HEK293 (cell line): ENCODE measurements at regions not wholly inside any gene's neighbourhood (a gene's known extent, or its start where the extent isn't known, plus 50 kb on each side); places are given as distances from the start of the nearest gene placed in this dataset.

Source experiments
- CTCF ChIA-PET: fragments of 350-600 bp; formaldehyde crosslinking; extraction: SDS; loops from one replicate; lab custom pipeline; 2021; ENCODE audit warnings: antibody characterized with exemption; lab: Yijun Ruan, JAX
- POLR2A ChIA-PET: fragments of 300-600 bp; formaldehyde crosslinking; extraction: SDS; loops from one replicate; lab custom pipeline; 2020; ENCODE audit warnings: antibody characterized with exemption, inconsistent platforms; lab: Yijun Ruan, JAX
- H3K27ac ChIP-seq: fragments of 200-500 bp; sonication (Bioruptor generic); 2 replicates; pipeline ENCODE4 v1.5.1; 2014; ENCODE audit warnings: low read depth, low read length, control low read depth, inconsistent platforms; ENCODE audit errors: extremely low read depth
- H3K36me3 ChIP-seq, 2 experiments: fragments of 200-500 bp in 1 of 2; sonication (Bioruptor generic) in 1 of 2; 1 replicate in 1 of 2; 2 replicates in 1 of 2; pipeline ENCODE4 v1.5.1; 2014 to 2017; ENCODE audit warnings: inconsistent platforms in 2 of 2, low read length in 2 of 2; ENCODE audit not compliant: control insufficient read depth in 2 of 2, insufficient read depth in 1 of 2
- H3K4me1 ChIP-seq: fragments of 200-500 bp; sonication (Bioruptor generic); 2 replicates; pipeline ENCODE4 v1.5.1; 2014; ENCODE audit warnings: mild to moderate bottlenecking, low read length, inconsistent platforms; ENCODE audit not compliant: control insufficient read depth, insufficient read depth
- H3K4me3 ChIP-seq: 2 replicates; pipeline ENCODE4 v1.5.1; 2011; ENCODE audit warnings: low read depth, mild to moderate bottlenecking, control low read depth, low read length, moderate library complexity
- H3K9me3 ChIP-seq: fragments of 200-500 bp; sonication (Bioruptor generic); 2 replicates; pipeline ENCODE4 v1.5.1; 2014; ENCODE audit warnings: low read depth, low read length, inconsistent platforms; ENCODE audit not compliant: control insufficient read depth, insufficient read depth
- CTCF ChIP-seq: fragments of 450-650 bp; formaldehyde crosslinking; IDR thresholded peaks from 2 replicates; pipeline ENCODE4 v1.5.1; 2016; ENCODE audit warnings: missing biosample characterization, missing genetic modification characterization
- KLF10 ChIP-seq: fragments of 450-650 bp; IDR thresholded peaks from 2 replicates; pipeline ENCODE4 v1.5.1; 2018; ENCODE audit warnings: missing biosample characterization, mild to moderate bottlenecking, missing genetic modification characterization
- KLF9 ChIP-seq: fragments of 450-650 bp; formaldehyde crosslinking; IDR thresholded peaks from 2 replicates; pipeline ENCODE4 v1.5.1; 2016; ENCODE audit warnings: missing biosample characterization, missing genetic modification characterization, low read depth
- RBAK ChIP-seq: fragments of 450-650 bp; formaldehyde crosslinking; IDR thresholded peaks from 2 replicates; pipeline ENCODE4 v1.5.1; 2016; ENCODE audit warnings: missing biosample characterization, missing genetic modification characterization
- SCRT2 ChIP-seq: fragments of 450-650 bp; formaldehyde crosslinking; IDR thresholded peaks from 2 replicates; pipeline ENCODE4 v1.5.1; 2016; ENCODE audit warnings: missing biosample characterization, missing genetic modification characterization
- WT1 ChIP-seq: fragments of 450-650 bp; formaldehyde crosslinking; IDR thresholded peaks from 2 replicates; pipeline ENCODE4 v1.5.1; 2016; ENCODE audit warnings: missing biosample characterization, missing genetic modification characterization
- YY1 ChIP-seq: fragments of 450-650 bp; formaldehyde crosslinking; IDR thresholded peaks from 2 replicates; pipeline ENCODE4 v1.5.1; 2018; ENCODE audit warnings: missing biosample characterization, missing genetic modification characterization
- ZBTB10 ChIP-seq: fragments of 450-650 bp; formaldehyde crosslinking; IDR thresholded peaks from 2 replicates; pipeline ENCODE4 v1.5.1; 2016; ENCODE audit warnings: missing biosample characterization, missing genetic modification characterization
- ZBTB8A ChIP-seq: fragments of 450-650 bp; formaldehyde crosslinking; IDR thresholded peaks from 2 replicates; pipeline ENCODE4 v1.5.1; 2016; ENCODE audit warnings: missing biosample characterization, missing genetic modification characterization
- ZIC2 ChIP-seq: fragments of 450-650 bp; formaldehyde crosslinking; IDR thresholded peaks from 2 replicates; pipeline ENCODE4 v1.5.1; 2016; ENCODE audit warnings: missing biosample characterization, missing genetic modification characterization
- ZNF148 ChIP-seq: fragments of 450-650 bp; formaldehyde crosslinking; IDR thresholded peaks from 2 replicates; pipeline ENCODE4 v1.5.0; 2017; ENCODE audit warnings: missing biosample characterization, missing genetic modification characterization, borderline replicate concordance
- ZNF2 ChIP-seq: fragments of 450-650 bp; formaldehyde crosslinking; IDR thresholded peaks from 2 replicates; pipeline ENCODE4 v1.5.1; 2016; ENCODE audit warnings: missing biosample characterization, missing genetic modification characterization
- ZNF341 ChIP-seq: fragments of 450-650 bp; formaldehyde crosslinking; IDR thresholded peaks from 2 replicates; pipeline ENCODE4; 2016; ENCODE audit warnings: low read depth, missing biosample characterization, missing genetic modification characterization
- ZNF391 ChIP-seq: fragments of 450-650 bp; formaldehyde crosslinking; IDR thresholded peaks from 2 replicates; pipeline ENCODE4 v1.5.1; 2016; ENCODE audit warnings: low read depth, missing biosample characterization, missing genetic modification characterization, borderline replicate concordance
- ZNF423 ChIP-seq: fragments of 450-650 bp; formaldehyde crosslinking; IDR thresholded peaks from 2 replicates; pipeline ENCODE4 v1.5.1; 2016; ENCODE audit warnings: missing biosample characterization, missing genetic modification characterization
- ZNF529 ChIP-seq: fragments of 450-650 bp; formaldehyde crosslinking; IDR thresholded peaks from 2 replicates; pipeline ENCODE4 v1.5.1; 2017; ENCODE audit warnings: missing genetic modification characterization, missing biosample characterization; ENCODE audit not compliant: insufficient replicate concordance
- ZNF549 ChIP-seq: fragments of 450-650 bp; IDR thresholded peaks from 2 replicates; pipeline ENCODE4 v1.5.1; 2018; ENCODE audit warnings: missing biosample characterization, missing genetic modification characterization, mild to moderate bottlenecking, inconsistent platforms, moderate library complexity
- ZNF560 ChIP-seq: fragments of 450-650 bp; formaldehyde crosslinking; IDR thresholded peaks from 2 replicates; pipeline ENCODE4 v1.5.1; 2017; ENCODE audit warnings: missing biosample characterization, missing genetic modification characterization, borderline replicate concordance
- ZNF571 ChIP-seq: fragments of 450-650 bp; formaldehyde crosslinking; IDR thresholded peaks from 2 replicates; pipeline ENCODE4 v1.5.0; 2017; ENCODE audit warnings: missing biosample characterization, missing genetic modification characterization
- ZNF660 ChIP-seq: fragments of 450-650 bp; IDR thresholded peaks from 2 replicates; pipeline ENCODE4 v1.5.1; 2018; ENCODE audit warnings: missing biosample characterization, mild to moderate bottlenecking, missing genetic modification characterization
- ZNF768 ChIP-seq: fragments of 450-650 bp; formaldehyde crosslinking; IDR thresholded peaks from 2 replicates; pipeline ENCODE4 v1.5.1; 2018; ENCODE audit warnings: missing biosample characterization, mild to moderate bottlenecking, missing genetic modification characterization
- ZNF837 ChIP-seq: fragments of 450-650 bp; formaldehyde crosslinking; IDR thresholded peaks from 2 replicates; pipeline ENCODE4 v1.5.1; 2016; ENCODE audit warnings: missing biosample characterization, missing genetic modification characterization
- TF ChIP-seq, protein P1 (sequence below): fragments of 450-650 bp; formaldehyde crosslinking; IDR thresholded peaks from 2 replicates; pipeline ENCODE4 v1.5.1; 2016; ENCODE audit warnings: missing biosample characterization, missing genetic modification characterization

DNA sequence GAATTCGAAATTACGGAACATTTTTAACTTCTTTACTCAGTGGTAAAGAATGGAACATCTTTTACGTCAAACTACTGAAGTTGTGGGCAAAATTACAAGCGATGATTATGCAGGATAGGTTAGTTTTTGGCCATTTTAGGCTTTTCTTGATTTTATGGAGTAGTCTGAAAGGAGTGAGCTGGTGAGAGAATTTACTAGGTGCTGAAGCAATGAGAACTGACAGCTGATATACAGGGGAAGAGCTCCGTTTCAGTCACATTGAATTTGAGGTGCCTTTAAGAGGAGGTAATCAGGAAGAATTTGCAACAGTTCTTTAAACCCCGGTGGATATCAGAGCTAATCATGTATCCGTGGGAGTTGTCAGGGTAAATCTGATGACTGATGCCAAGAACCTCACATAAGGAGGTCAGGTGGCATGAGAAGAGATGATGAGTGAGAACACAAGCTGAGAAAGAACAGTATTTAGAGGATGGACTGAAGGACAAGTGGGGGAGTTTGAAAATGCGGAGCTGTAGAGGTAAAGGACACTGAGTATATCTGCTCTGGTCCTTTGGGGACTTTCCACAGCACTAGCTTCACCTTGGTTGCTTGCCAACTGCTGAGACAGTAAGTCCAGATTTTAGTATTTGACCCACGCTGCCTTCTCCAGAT is 104.3 kb downstream of the AHR start:
- H3K27ac ChIP-seq = no peak overlapping the region
- CTCF ChIA-PET = interaction anchor here (0.6 to 0.7 kb wide), 2 partner anchors 137 to 202 kb away, joined by 5 to 7 read pairs; no protein-coding TSS in a partner anchor

GRCh38 chr7:17404006-17404405 is 105.6 kb downstream of the AHR start:
- CTCF ChIA-PET = no interaction called here
- H3K36me3 ChIP-seq = no peaks in the 10 kb centered on the region
- POLR2A ChIA-PET = interaction anchor here (0.6 kb wide), 1 partner anchor 598 kb away, joined by 3 read pairs; no protein-coding TSS in a partner anchor
- peaks cover 8% of the 10 kb centered on the region for H3K4me1 ChIP-seq
- no peak overlapping the region for H3K4me3 ChIP-seq
- H3K9me3 ChIP-seq = no peaks in the 10 kb centered on the region
- H3K27ac ChIP-seq = no peak overlapping the region
- TF ChIP-seq WT1 (no peak), YY1 (tag by site-specific recombination) (no peak), ZNF391 (no peak), ZNF341 (tag by site-specific recombination) (no peak), ZNF660 (tag by site-specific recombination) (no peak), RBAK (tag by site-specific recombination) (no peak)
- TF ChIP-seq, protein P1, sequence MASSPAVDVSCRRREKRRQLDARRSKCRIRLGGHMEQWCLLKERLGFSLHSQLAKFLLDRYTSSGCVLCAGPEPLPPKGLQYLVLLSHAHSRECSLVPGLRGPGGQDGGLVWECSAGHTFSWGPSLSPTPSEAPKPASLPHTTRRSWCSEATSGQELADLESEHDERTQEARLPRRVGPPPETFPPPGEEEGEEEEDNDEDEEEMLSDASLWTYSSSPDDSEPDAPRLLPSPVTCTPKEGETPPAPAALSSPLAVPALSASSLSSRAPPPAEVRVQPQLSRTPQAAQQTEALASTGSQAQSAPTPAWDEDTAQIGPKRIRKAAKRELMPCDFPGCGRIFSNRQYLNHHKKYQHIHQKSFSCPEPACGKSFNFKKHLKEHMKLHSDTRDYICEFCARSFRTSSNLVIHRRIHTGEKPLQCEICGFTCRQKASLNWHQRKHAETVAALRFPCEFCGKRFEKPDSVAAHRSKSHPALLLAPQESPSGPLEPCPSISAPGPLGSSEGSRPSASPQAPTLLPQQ = no peak

More for the DNA sequence above, 104.3 kb downstream of the AHR start:
- POLR2A ChIA-PET = no interaction called here
- no peak for TF ChIP-seq ZNF768 (tag by site-specific recombination)
- no peak for TF ChIP-seq ZBTB10 (tag by site-specific recombination)
- TF ChIP-seq ZBTB8A (tag by site-specific recombination) = no peak
- TF ChIP-seq ZNF560 = no peak
- no peak for TF ChIP-seq ZNF2 (tag by site-specific recombination)
- TF ChIP-seq ZIC2 (tag by site-specific recombination) = no peak
- no peak for TF ChIP-seq CTCF (tag by site-specific recombination)
- no peak for TF ChIP-seq ZNF549 (tag by site-specific recombination)
- TF ChIP-seq ZNF529 (tag by site-specific recombination) = no peak
- TF ChIP-seq ZNF423 (tag by site-specific recombination) = no peak
- TF ChIP-seq SCRT2 (tag by site-specific recombination) = no peak
- no peak for TF ChIP-seq ZNF837 (tag by site-specific recombination)
- TF ChIP-seq KLF9 = no peak
- TF ChIP-seq ZNF148 (tag by site-specific recombination) = no peak
- TF ChIP-seq ZNF571 (tag by site-specific recombination) = no peak
- TF ChIP-seq KLF10 = no peak
- Histone ChIP-seq H3K9me3 (no peaks in the 10 kb centered on the region), H3K4me1 (0 out of 2 replicates have a peak, but pooled peaks cover 4% of the 10 kb centered on the region), H3K36me3 (no peaks in the 10 kb centered on the region), H3K4me3 (no peak overlapping the region)
